Sciatic nerve (tissue), 2 donors: ENCODE measurements at regions not wholly inside any gene's neighbourhood (a gene's known extent, or its start where the extent isn't known, plus 50 kb on each side); places are given as distances from the start of the nearest gene placed in this dataset.

ENCODE experiments used
- ATAC-seq: fragments of 200-7000 bp; cut with Tn5 transposase; one replicate; pipeline ENCODE4 v1.9.1; 2020; ENCODE audit warnings: mild to moderate bottlenecking, moderate library complexity
- DNase-seq: peaks from one replicate; pipeline ENCODE4 v3.0.0-alpha.2; 2020; ENCODE audit warnings: low spot score
- intact Hi-C: fragments of 100-400 bp; cut with DNase I; formaldehyde crosslinking; loops from one replicate; pipeline ENCODE4 v1.14.2; 2022
- donor health status: DM: no; HTN: no; CAD: no.
- donor health status: DM: no; HTN: no; CAD: no.

DNA sequence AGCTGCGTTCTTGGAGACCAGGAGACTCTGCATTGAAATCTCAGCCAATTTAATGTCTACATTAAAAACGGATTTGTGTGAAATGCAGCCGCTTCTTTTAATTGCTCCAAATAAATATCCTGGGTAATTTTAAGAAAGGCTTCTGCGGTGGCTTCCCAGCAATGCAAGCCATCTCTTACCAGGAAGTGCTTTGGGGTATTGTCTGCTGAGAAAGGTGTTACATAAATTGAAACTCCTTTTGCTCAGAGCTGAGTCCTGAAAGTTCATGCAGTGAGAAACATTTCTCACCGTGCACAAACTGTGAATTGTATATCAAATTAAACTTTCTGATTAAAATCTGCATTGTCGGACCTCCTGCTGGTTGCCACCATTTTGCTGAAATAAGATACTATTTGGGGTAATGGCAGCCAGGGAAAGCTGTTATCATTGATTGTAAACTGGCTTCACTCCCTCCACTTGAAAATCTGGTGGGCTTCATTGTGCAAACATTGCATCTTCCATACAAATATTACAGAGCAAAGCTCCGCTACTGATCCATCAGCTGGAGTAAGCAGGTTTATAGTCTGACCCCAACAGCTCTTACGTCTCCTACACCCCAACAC, 59.5 kb downstream of the ZIC5 start:
- intact Hi-C loops: loop anchor here (10.0 kb wide), 1 partner anchor 603 kb away; no protein-coding TSS in a partner anchor
- DNase-seq: no peak
- ATAC-seq: no peak

GRCh38 chr13:99911069-99911964, 60.2 kb downstream of the ZIC5 start:
- DNase-seq (no peak), ATAC-seq (no peak)
- intact Hi-C loops: loop anchor here (10.0 kb wide), 1 partner anchor 603 kb away; no protein-coding TSS in a partner anchor

DNA sequence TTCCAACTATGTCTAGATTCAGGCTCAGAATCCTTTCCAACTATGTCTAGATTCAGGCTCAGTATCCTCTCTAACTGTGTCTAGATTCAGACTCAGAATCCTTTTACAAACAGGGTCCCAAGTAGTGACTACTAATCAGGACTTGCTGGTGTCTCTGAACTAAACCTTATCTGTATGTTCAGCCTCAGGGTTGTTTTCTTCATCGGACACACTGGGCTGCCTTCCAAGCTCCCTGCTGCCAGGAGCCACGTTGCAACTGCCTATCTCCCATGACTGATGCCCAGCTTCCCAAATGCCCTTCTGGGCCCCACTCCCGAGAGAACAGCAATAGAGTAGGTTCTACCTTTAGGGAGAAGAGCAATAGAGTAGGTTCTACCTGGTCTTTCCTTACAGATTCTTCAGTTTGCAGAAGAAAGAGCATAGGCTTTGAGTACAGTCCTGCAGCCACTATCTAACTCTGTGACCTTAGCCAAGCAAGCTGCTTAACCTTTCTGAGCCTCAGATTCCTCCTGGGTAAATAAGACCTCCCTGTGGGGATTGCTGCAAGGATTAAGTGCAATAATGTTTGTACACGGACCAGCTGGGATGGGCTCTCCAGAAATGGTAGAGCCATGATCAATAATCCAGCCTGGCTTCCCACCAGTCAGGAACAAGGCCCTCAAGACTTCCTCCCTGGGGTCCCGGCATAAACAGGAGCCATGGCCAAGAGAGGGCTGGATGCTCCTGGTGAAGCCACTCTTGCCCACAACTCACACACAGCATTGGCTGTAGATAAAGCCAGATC, 61.5 kb downstream of the ZIC5 start:
- no peak for DNase-seq
- intact Hi-C loops: loop anchor here (10.0 kb wide), 1 partner anchor 605 kb away; no protein-coding TSS in a partner anchor
- no peak for ATAC-seq

DNA sequence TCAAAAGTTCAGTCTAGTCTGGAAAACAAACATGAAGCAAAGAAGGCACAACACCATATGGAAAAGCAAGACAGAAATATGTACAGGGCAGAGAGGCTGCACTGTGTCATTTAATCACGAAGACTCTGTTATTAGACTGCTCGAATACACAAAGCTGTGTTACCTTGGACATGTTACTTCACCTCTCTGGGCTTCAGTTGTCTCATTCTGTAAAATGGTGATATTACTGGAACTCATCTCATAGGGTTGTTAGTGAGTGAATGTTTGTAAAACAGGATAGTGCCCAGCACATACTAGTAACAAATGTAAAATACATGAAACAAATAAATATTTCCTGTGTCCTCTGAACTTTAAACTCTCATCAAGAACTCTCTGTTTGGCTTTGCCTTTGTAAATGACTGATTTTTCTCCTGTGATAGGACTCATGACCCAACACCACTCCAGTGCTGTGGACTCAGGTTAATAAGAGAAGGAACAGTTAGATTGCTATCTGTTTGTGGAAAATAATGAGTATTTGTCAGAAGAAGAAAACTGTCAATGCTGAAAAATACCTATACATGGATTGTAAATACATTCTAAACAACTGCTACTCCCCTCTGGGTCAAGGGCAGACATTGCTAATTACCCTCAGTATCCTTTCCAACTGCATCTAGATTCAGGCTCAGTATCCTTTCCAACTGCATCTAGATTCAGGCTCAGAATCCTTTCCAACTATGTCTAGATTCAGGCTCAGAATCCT, 62.3 kb downstream of the ZIC5 start:
- ATAC-seq (no peak), DNase-seq (no peak)
- intact Hi-C loops: no loop called here

DNA sequence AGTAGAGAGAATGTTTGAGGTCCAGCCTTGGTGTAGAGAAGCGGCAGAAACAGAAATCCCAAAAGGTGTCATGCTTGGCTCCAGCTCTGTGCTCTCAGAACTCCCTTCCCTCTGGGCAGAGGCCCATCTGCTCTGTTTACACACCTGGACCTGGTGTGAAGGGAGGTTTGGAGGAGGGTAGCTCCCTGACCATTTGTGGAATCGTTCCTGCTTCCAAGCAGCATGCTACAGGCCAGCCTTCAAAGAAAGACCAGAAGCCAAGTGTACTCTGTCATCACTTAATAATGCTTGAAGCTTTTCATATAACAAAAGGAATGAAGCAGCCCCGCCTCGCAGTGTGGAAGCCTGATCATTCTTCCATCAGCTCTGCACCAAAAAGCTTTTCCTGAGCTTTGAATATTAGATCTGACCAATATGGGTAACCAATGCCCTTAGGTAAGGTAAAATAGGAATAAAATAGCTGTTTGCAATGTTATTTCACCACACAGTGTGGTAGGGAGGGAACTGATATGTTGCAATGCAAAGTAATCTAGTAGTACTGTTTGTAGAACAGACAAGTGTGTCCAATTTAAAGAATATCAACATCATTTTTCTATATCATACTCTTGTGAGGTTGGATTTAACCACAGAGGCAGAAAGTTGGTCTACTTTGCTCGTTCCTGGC, 63.3 kb downstream of the ZIC5 start:
- intact Hi-C loops: no loop called here
- no peak for ATAC-seq

DNA sequence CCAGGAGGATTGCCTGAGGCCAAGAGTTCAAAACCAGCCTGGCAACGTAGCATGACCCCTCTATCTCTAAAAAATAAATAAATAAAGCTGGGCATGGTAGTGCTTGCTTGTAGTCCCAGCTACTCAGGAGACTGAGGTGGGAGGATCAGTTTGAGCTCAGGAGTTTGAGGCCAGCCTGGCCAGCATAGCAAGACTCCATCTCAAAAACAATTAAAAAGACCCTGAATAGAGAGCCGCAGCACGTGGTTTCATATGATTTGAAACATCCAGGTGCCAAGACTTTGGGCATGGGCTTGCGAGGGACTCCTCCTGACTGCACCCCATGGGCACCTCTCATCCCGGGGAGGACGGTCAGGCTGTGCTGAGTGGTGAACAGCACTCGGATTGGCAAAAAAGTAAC, 63.9 kb downstream of the ZIC5 start:
- ATAC-seq (no peak), DNase-seq (no peak)
- intact Hi-C loops: no loop called here

More for the DNA sequence above, 63.3 kb downstream of the ZIC5 start:
- no peak for DNase-seq

- intact Hi-C loops: no loop called here
- DNase-seq: no peak
- no peak for ATAC-seq
These were observed 64.5 kb downstream of the ZIC5 start for GRCh38 chr13:99907038-99907437.

DNA sequence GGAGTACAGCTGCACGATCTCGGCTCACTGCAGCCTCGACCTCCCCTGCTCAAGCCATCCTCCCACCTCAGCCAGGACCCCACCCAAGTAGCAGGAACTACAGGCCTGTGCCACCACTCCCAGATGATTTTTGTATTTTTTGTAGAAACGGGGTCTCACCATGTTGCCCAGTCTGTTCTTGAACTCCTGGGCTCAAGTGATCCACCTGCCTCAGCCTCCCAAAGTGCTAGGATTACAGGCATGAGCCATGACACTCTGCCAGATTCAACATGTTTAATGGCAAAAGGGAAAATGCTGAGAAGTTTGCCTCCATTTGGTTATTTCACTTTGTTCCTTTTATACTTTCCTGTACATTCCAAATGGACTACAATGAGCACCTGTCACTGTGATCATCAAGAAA, 65.8 kb downstream of the ZIC5 start:
- intact Hi-C loops: no loop called here
- ATAC-seq: no peak
- no peak for DNase-seq

DNA sequence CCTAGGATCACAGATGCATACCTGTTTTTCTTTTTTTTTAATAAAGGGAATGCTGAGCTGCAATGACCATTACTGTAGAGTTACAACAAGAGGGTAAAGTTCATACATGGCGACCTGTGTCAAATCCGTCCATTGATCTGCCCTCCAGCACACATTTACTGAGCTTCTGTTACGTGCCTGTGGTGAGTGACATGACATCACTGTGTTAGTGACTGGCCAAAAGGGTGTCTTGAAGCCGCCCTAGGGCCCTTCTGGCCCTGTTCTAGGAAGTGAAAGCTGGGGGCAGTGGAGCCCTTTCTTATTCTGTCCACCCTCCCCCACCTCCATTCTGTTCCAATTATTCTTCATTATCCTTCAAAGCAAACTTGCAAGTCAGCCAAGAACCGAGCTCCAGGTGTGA, 66.3 kb downstream of the ZIC5 start:
- intact Hi-C loops: no loop called here
- DNase-seq (no peak), ATAC-seq (no peak)

DNA sequence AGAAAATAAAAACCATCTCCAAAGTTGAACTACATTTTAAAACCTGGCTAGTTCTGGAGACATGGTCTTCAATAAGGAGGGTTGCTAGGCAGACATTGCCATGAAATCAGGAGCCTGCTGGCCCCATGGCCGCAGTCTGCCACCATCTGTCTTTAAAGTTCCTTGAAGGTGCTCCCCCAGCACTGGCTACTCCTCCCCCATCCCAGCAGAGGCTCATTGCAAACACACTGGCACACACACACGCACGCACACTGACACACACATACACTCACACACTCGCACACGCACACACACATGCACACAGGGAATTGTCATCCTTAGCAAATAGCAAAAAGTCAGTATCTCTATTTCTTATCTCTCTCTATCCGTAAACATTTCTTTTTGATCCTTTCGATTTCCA, 68.4 kb downstream of the ZIC5 start:
- DNase-seq: no peak
- no peak for ATAC-seq
- intact Hi-C loops: no loop called here

DNA sequence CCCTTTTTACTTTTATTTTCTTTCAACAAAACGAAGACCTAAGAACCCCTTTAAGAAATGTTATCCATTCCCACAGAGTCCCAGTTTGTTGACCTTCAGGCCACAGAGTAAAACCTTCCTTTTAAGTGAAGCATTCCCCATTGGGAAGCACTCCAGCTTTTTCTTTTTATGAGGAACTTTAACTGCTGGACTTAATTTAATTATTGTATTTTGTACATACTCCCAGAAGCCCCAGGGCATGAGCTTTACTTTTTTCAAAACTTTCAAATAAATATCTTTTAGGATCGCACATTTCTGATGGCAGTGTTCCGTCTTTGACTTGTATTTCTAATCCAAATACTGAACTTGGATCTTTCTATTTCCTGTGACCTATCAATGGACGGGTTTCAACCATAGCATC, 68.9 kb downstream of the ZIC5 start:
- ATAC-seq: no peak
- DNase-seq: no peak
- intact Hi-C loops: no loop called here

GRCh38 chr13:99900960-99901359, 70.6 kb downstream of the ZIC5 start:
- intact Hi-C loops: no loop called here
- ATAC-seq: no peak

DNA sequence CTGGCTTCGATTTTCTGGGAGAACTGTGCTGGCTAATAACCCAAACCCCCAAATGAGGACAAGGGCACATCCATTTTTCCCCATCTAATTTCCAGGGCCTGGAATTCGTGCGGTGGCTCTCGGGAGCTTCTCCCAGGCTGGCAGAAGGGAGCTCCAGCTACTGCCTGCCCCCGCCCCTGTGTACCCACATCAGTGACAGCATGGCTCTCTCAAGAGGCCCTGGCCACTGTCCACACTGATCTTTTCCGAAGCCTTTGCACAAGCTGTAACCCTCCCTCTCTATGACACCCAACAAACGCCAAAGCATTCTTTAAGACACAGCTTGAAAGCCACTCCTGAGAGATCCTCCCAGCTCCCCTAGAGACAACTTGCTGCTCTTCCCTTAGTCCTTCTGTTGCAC, 73.1 kb downstream of the ZIC5 start:
- no peak for DNase-seq
- intact Hi-C loops: no loop called here
- ATAC-seq: no peak

More at GRCh38 chr13:99900960-99901359, 70.6 kb downstream of the ZIC5 start:
- DNase-seq: no peak

DNA sequence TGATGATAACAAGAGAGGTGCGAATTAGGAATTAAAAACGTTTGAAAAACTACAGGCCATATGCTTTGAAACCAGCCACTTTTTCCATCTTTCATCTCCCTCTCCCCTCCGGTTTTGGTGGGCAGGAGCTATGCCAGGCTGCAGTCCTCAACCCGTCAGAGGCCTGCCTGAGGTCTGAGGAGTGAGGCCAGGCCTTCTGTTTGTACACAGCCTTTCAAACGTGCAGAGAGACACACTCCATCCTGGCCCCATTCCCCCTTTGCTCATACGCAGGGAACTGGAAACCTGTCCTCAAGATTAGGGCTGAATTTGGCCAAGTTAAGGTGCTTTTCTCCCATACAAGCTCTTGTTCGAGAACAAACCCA, 74.5 kb downstream of the ZIC5 start:
- no peak for ATAC-seq
- intact Hi-C loops: no loop called here

DNA sequence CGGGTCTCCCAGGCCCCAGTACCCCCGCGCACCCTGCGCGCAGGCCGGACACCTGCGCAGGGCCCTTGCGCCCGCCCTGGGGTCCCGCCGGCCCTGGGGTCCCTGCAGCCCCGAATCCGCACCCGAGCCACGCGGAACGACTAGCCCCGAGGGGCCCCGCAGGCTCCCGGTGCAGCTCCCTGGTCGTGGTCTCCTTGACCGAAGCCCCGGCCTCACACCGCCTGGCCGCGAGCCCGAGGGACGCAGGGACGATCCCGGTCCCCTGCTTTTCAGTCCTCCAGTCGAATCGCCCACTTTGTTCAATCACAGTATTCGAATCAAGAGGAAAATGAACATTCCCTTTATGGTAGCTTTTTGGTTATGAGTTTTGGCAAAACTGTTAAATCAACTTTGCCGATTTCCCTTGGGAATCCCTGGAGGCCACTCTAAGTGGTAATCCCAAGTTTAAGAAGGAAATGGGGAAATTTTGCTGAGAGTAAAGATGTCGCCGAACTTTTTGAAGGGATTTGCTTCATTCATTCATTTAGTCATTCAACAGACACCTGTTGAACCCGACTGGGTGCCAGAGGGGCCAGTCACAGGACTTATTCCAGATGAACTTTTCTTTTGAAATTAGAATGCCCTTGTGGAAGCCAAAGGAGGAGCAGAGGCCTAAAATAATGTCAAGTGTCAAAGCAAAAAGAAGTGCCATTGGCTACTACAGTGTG, 75.0 kb downstream of the ZIC5 start:
- no peak for DNase-seq
- ATAC-seq: no peak
- intact Hi-C loops: no loop called here

More for the DNA sequence above, 74.5 kb downstream of the ZIC5 start:
- DNase-seq: no peak

DNA sequence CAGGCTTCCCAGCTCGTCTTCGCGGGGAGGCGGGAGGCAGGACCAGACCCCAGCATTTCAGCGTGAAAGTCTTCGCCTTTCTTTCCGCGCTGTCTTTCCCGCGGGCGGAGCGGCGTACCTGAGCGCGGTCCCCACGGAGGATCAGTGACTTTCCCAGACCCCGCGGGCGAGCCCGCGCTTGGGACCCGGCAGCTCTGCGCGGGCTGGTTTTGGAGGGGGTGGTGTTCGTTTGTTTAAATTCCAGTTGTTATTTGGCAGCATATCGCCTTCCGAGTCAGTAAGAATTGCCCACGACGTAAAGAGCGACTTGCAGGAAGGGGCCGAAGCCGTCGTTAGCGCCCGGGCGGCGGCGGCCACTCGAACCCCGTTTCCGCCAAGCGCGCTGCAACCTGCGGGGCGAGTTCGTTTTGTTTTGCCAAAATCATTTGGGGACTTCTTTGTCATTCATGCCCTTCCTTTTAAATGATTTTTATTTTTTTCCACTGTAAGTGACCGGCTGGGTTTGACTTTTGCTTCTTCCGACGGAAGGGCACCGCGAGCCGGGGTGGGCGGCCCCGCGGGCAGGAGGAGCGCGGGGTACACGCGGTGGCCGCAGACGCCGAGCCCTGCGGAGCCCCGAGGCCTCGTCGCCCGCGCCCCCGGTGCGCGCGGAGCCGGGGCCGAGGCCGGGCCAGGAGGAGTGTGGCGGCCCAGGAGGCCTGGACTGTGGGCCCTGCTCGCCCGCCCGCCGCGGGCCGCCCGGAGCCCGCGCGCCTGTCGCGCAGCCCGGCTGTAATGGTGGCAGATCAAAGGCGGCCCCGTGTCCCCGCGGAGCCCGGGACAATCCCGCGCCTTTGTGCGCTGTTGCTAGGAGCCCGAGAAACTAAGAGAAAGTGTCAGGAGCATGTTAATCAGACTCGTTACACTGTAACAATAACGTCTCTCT, 75.9 kb downstream of the ZIC5 start:
- DNase-seq (no peak), ATAC-seq (no peak)
- intact Hi-C loops: no loop called here

GRCh38 chr13:99894840-99895443, 76.6 kb downstream of the ZIC5 start:
- intact Hi-C loops: no loop called here
- DNase-seq (no peak), ATAC-seq (no peak)
